OCI-LY1 (cell line): ENCODE measurements at regions not wholly inside any gene's neighbourhood (a gene's known extent, or its start where the extent isn't known, plus 50 kb on each side); places are given as distances from the start of the nearest gene placed in this dataset.

Experiments
- H2AFZ ChIP-seq: fragments of 200-600 bp; sonication (generic), shearing (Covaris generic); 2 replicates; pipeline ENCODE4 v1.6.0; 2014; ENCODE audit warnings: antibody characterized with exemption, mild to moderate bottlenecking, low read length
- H3F3A ChIP-seq: fragments of 200-600 bp; sonication (generic), shearing (Covaris generic); 2 replicates; pipeline ENCODE4 v1.6.0; 2014; ENCODE audit warnings: mild to moderate bottlenecking, antibody characterized with exemption, low read length, moderate library complexity; ENCODE audit not compliant: insufficient read depth
- H3K27ac ChIP-seq: fragments of 200-600 bp; sonication (generic); 2 replicates; pipeline ENCODE4 v1.5.1; 2014; ENCODE audit warnings: low read length, mixed run types, mild to moderate bottlenecking, low read depth; ENCODE audit not compliant: poor library complexity, severe bottlenecking
- H3K27me3 ChIP-seq: fragments of 200-600 bp; sonication (generic); 2 replicates; pipeline ENCODE4 v1.6.0; 2014; ENCODE audit warnings: antibody characterized with exemption, mild to moderate bottlenecking, low read length, moderate library complexity; ENCODE audit not compliant: insufficient read depth
- H3K36me3 ChIP-seq: fragments of 200-600 bp; sonication (generic); 2 replicates; pipeline ENCODE4 v1.6.1; 2014; ENCODE audit warnings: mild to moderate bottlenecking, antibody characterized with exemption, low read length, moderate library complexity, mixed read lengths; ENCODE audit not compliant: insufficient read depth
- H3K4me1 ChIP-seq: fragments of 200-600 bp; sonication (generic); 2 replicates; pipeline ENCODE4 v1.5.1; 2014; ENCODE audit warnings: mild to moderate bottlenecking, low read length, moderate library complexity; ENCODE audit not compliant: insufficient read depth, severe bottlenecking
- H3K4me2 ChIP-seq: fragments of 200-600 bp; sonication (generic), shearing (Covaris generic); 2 replicates; pipeline ENCODE4 v1.6.1; 2014; ENCODE audit warnings: low read length
- H3K4me3 ChIP-seq: fragments of 200-600 bp; sonication (generic); 2 replicates; pipeline ENCODE4 v1.5.1; 2014; ENCODE audit warnings: low read length, low read depth, mild to moderate bottlenecking, mixed read lengths; ENCODE audit not compliant: poor library complexity, severe bottlenecking
- H3K79me2 ChIP-seq: fragments of 200-600 bp; shearing (Covaris generic); 2 replicates; pipeline ENCODE4 v1.6.1; 2016; ENCODE audit warnings: mixed run types, low read length, mixed read lengths; ENCODE audit not compliant: insufficient read depth
- H3K9ac ChIP-seq: fragments of 200-600 bp; sonication (generic), shearing (Covaris generic); 2 replicates; pipeline ENCODE4 v1.6.1; 2014; ENCODE audit warnings: mild to moderate bottlenecking, low read length, mixed read lengths
- H3K9me2 ChIP-seq: fragments of 200-600 bp; sonication (generic), shearing (Covaris generic); 2 replicates; pipeline ENCODE4 v1.6.1; 2014; ENCODE audit warnings: low read depth, mild to moderate bottlenecking, low read length, mixed read lengths
- H3K9me3 ChIP-seq: fragments of 200-600 bp; shearing (Covaris generic); 2 replicates; pipeline ENCODE4 v1.6.1; 2014; ENCODE audit warnings: low read length, mixed read lengths
- H4K20me1 ChIP-seq: fragments of 200-600 bp; sonication (generic), shearing (Covaris generic); 2 replicates; pipeline ENCODE4 v1.6.0; 2016; ENCODE audit warnings: mild to moderate bottlenecking, low read length; ENCODE audit not compliant: insufficient read depth
- CTCF ChIP-seq: fragments of 200-600 bp; sonication (generic), shearing (Covaris generic); IDR thresholded peaks from 2 replicates; pipeline ENCODE4 v1.5.1; 2017; ENCODE audit warnings: mild to moderate bottlenecking, antibody characterized with exemption, low read length, moderate library complexity, mixed read lengths
- EZH2 ChIP-seq: fragments of 200-600 bp; sonication (generic), shearing (Covaris generic); IDR thresholded peaks from 2 replicates; pipeline ENCODE4 v1.8.0; 2017; ENCODE audit warnings: borderline replicate concordance, mixed run types, mild to moderate bottlenecking, antibody characterized with exemption, low read length, moderate library complexity, mixed read lengths

GRCh38 chr11:70721006-70721405 lies 322.7 kb downstream of the CTTN start:
- Histone ChIP-seq H2AFZ (no peak overlapping the region), H3K79me2 (no peaks in the 10 kb centered on the region), H3K9me2 (no peaks in the 10 kb centered on the region), H3K27ac (no peak overlapping the region), H3K4me1 (no peaks in the 10 kb centered on the region), H3F3A (no peaks in the 10 kb centered on the region), H3K9me3 (no peaks in the 10 kb centered on the region), H3K36me3 (no peaks in the 10 kb centered on the region), H4K20me1 (no peaks in the 10 kb centered on the region), H3K27me3 (no peaks in the 10 kb centered on the region), H3K9ac (no peak overlapping the region), H3K4me2 (no peak overlapping the region), H3K4me3 (no peak overlapping the region)
- no peak for TF ChIP-seq EZH2
- no peak for TF ChIP-seq CTCF

- H3K4me2 ChIP-seq, result no peak overlapping the region
- no peak overlapping the region for H3K9ac ChIP-seq
- no peaks in the 10 kb centered on the region for H3K79me2 ChIP-seq
- H4K20me1 ChIP-seq, result no peaks in the 10 kb centered on the region
- H3F3A ChIP-seq, result no peaks in the 10 kb centered on the region
- no peaks in the 10 kb centered on the region for H3K36me3 ChIP-seq
- H3K9me2 ChIP-seq, result no peaks in the 10 kb centered on the region
- no peaks in the 10 kb centered on the region for H3K27me3 ChIP-seq
- H3K4me3 ChIP-seq, result no peak overlapping the region
- no peak for TF ChIP-seq EZH2
- H3K9me3 ChIP-seq, result no peaks in the 10 kb centered on the region
- no peak overlapping the region for H3K27ac ChIP-seq
- H2AFZ ChIP-seq, result no peak overlapping the region
- H3K4me1 ChIP-seq, result no peaks in the 10 kb centered on the region
Measured at GRCh38 chr11:70725278-70725677, 326.9 kb downstream of the CTTN start.

GRCh38 chr11:70725739-70726138 lies 327.4 kb downstream of the CTTN start:
- H3K4me2 ChIP-seq, result no peak overlapping the region
- no peaks in the 10 kb centered on the region for H3K9me3 ChIP-seq
- no peak overlapping the region for H3K27ac ChIP-seq
- H3K79me2 ChIP-seq, result no peaks in the 10 kb centered on the region
- H3K4me1 ChIP-seq, result no peaks in the 10 kb centered on the region
- H3K9me2 ChIP-seq, result no peaks in the 10 kb centered on the region
- no peak overlapping the region for H2AFZ ChIP-seq
- no peaks in the 10 kb centered on the region for H4K20me1 ChIP-seq
- no peaks in the 10 kb centered on the region for H3F3A ChIP-seq
- H3K4me3 ChIP-seq, result no peak overlapping the region
- no peaks in the 10 kb centered on the region for H3K27me3 ChIP-seq
- TF ChIP-seq CTCF (no peak), EZH2 (no peak)
- H3K9ac ChIP-seq, result no peak overlapping the region
- no peaks in the 10 kb centered on the region for H3K36me3 ChIP-seq

GRCh38 chr11:70727021-70727420 lies 328.7 kb downstream of the CTTN start:
- Histone ChIP-seq H3F3A (no peaks in the 10 kb centered on the region), H3K27me3 (no peaks in the 10 kb centered on the region), H3K4me2 (no peak overlapping the region), H3K79me2 (no peaks in the 10 kb centered on the region), H3K4me3 (no peak overlapping the region), H4K20me1 (no peaks in the 10 kb centered on the region), H3K27ac (no peak overlapping the region), H3K9me3 (no peaks in the 10 kb centered on the region), H3K9me2 (no peaks in the 10 kb centered on the region), H2AFZ (no peak overlapping the region), H3K36me3 (no peaks in the 10 kb centered on the region), H3K9ac (no peak overlapping the region), H3K4me1 (no peaks in the 10 kb centered on the region)
- no peak for TF ChIP-seq CTCF
- TF ChIP-seq EZH2, result no peak
